ENCODE measurements at regions not wholly inside any gene's neighbourhood (a gene's known extent, or its start where the extent isn't known, plus 50 kb on each side); places are given as distances from the start of the nearest gene placed in this dataset.

- intact Hi-C loops (cut with micrococcal nuclease; ENCODE audit: unreplicated experiment): no loop called here
- POLR2A ChIA-PET: no interaction called here
- TF ChIP-seq CTCF (IDR thresholded peaks at IDR 0.05) (no peak), SIN3A (IDR thresholded peaks at IDR 0.05; ENCODE audit: borderline replicate concordance, insufficient read depth, low read depth, low read length) (no peak), POLR2AphosphoS5 (IDR thresholded peaks at IDR 0.05; ENCODE audit: low read depth, low read length) (no peak), REST (IDR thresholded peaks at IDR 0.05; ENCODE audit: insufficient read depth in 1 of 2, low read depth in 2 of 2, low read length in 1 of 2) (no peak), TCF7L2 (IDR thresholded peaks at IDR 0.05; ENCODE audit: low read depth, low read length) (no peak)
- DNase-seq (ENCODE audit: low read depth, low spot score): no peak
- Histone ChIP-seq H3K9me3 (ENCODE audit: control insufficient read depth, insufficient read depth, low read depth, low read length) (no peaks in the 10 kb centered on the region), H3K36me3 (ENCODE audit: control insufficient read depth, insufficient read depth, low read length) (no peaks in the 10 kb centered on the region), H3K4me1 (ENCODE audit: control insufficient read depth, insufficient read depth, low read length) (no peaks in the 10 kb centered on the region), H3K4me3 (ENCODE audit: low read depth in 2 of 2, low read length in 2 of 2) (no peak overlapping the region), H3K27ac (ENCODE audit: low read length) (no peak overlapping the region), H3K27me3 (ENCODE audit: control insufficient read depth, insufficient read depth, low read length) (no peaks in the 10 kb centered on the region)
- no TSS peak for BruUV-seq (replicated peaks)
- CTCF ChIA-PET: no interaction called here
- in situ Hi-C loops (cut with HindIII; ENCODE audit: low pct_unique_long_range_greater_than_20kb, low sequenced_read_pairs): no loop called here
- no peak for ATAC-seq
Observed at GRCh38 chr4:149933120-149933519, 117.5 kb upstream of the IQCM start.

DNA sequence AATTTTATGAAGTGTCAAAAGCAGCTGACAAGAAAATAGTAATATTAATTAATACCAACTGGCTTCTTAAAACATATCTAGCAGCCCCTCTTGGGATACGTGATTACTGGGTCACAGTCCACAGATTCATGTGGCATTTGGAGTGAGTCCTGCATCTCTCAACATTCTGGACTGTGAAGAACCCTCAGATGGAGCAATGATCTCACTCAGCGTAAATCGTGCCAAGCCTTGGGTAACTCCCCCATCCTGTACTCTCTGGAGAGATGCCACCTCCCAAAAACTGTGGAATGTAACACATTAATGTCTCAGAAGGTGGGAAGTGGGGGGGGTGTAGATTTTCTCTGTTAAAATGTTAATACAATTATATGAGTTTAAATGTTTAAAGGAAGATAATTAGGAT, 118.2 kb upstream of the IQCM start:
- TF ChIP-seq REST (IDR thresholded peaks at IDR 0.05; ENCODE audit: insufficient read depth in 1 of 2, low read depth in 2 of 2, low read length in 1 of 2) (no peak), SIN3A (IDR thresholded peaks at IDR 0.05; ENCODE audit: borderline replicate concordance, insufficient read depth, low read depth, low read length) (no peak), POLR2AphosphoS5 (IDR thresholded peaks at IDR 0.05; ENCODE audit: low read depth, low read length) (no peak), TCF7L2 (IDR thresholded peaks at IDR 0.05; ENCODE audit: low read depth, low read length) (no peak), CTCF (IDR thresholded peaks at IDR 0.05) (no peak)
- ChIA-PET POLR2A (no interaction called here), CTCF (no interaction called here)
- in situ Hi-C loops (cut with HindIII; ENCODE audit: low pct_unique_long_range_greater_than_20kb, low sequenced_read_pairs) (no loop called here), intact Hi-C loops (cut with micrococcal nuclease; ENCODE audit: unreplicated experiment) (no loop called here)
- Histone ChIP-seq H3K36me3 (ENCODE audit: control insufficient read depth, insufficient read depth, low read length) (no peaks in the 10 kb centered on the region), H3K4me3 (ENCODE audit: low read depth in 2 of 2, low read length in 2 of 2) (no peak overlapping the region), H3K9me3 (ENCODE audit: control insufficient read depth, insufficient read depth, low read depth, low read length) (no peaks in the 10 kb centered on the region), H3K27me3 (ENCODE audit: control insufficient read depth, insufficient read depth, low read length) (no peaks in the 10 kb centered on the region), H3K27ac (ENCODE audit: low read length) (no peak overlapping the region), H3K4me1 (ENCODE audit: control insufficient read depth, insufficient read depth, low read length) (no peaks in the 10 kb centered on the region)
- BruUV-seq (replicated peaks): no TSS peak
- DNase-seq (ENCODE audit: low read depth, low spot score) (no peak), ATAC-seq (no peak)

Data from Panc1 (cell line).